ENCODE measurements at regions not wholly inside any gene's neighbourhood (a gene's known extent, or its start where the extent isn't known, plus 50 kb on each side); places are given as distances from the start of the nearest gene placed in this dataset.
"Not testable (repeated sequence)": the region's sequence is repeated elsewhere in the genome, so short reads cannot be mapped to it uniquely, and the experiment has no call there.

- DNase-seq, result no peak
Measured at GRCh38 chr17:6893382-6894205, 62.1 kb upstream of the TEKT1 start.

GRCh38 chr17:6894206-6894528 lies 62.6 kb upstream of the TEKT1 start:
- DNase-seq, result no peak

DNA sequence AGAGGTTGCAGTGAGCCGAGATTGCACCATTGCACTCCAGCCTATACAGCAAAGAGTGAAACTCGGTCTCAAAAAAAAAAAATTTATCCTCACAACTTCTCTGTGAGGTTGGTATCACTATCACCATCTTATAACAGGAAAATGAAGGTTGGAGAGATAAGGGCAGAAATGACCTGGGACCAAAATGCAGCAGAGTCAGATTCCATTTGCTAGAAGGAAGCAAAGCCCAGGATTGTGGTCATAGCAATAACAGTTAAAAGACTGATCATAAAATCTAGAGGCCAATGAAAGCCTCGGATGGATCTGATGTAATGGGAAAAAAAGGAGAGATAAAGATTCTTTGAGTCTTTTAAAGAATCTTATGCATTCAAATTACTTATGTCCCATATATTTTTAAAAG lies 69.6 kb upstream of the TEKT1 start:
- no peak for DNase-seq

DNA sequence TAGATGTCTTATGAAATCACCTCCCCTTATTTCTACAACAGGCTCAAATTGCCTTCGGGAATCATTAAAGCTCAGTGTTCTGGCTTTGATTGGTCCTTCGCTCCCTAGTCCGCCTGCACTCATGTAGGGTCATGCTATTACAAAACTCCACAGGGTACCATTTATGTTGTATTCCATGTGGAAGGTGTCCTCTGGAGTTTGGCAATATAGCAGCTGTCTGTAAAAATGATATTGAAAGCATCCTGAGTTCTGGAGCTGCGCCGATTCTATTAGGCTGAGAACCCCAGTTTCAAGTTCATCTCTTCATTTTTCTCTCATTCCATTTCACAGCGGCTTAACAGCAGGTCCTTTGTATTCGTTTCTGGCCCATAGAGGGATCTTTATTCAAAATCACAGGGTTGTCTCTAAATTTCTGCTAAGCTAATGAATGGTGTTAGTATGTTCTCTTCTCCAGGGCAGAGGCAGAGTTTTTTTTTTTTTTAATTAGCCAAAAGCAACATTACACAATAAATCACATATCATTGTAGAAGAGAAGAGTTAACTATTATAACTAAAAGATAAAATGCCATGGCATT lies 71.9 kb upstream of the TEKT1 start:
- no peak for DNase-seq

DNA sequence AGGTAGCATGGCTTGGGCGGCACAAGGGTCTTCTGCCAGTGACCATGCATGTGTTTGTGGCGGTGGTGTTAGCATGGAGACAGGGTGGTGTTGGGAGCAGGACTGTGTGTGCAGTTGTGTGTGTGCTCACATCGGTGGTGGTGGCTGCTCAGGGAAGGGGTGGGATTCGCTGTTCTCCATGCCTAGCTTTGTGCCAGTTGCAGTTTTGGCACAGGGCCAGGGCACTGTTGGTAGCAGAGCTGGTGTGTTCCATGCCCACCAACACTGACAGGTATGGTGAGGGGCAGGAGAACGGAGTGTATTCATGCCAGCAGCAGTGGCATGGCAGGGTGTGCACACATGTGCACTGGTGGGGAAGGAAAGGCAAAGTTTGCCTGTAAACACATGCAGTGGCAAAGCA lies 77.3 kb upstream of the TEKT1 start:
- no peak for DNase-seq

GRCh38 chr17:6910987-6911603 lies 79.6 kb upstream of the TEKT1 start:
- DNase-seq, result peak; percentile 53

DNA sequence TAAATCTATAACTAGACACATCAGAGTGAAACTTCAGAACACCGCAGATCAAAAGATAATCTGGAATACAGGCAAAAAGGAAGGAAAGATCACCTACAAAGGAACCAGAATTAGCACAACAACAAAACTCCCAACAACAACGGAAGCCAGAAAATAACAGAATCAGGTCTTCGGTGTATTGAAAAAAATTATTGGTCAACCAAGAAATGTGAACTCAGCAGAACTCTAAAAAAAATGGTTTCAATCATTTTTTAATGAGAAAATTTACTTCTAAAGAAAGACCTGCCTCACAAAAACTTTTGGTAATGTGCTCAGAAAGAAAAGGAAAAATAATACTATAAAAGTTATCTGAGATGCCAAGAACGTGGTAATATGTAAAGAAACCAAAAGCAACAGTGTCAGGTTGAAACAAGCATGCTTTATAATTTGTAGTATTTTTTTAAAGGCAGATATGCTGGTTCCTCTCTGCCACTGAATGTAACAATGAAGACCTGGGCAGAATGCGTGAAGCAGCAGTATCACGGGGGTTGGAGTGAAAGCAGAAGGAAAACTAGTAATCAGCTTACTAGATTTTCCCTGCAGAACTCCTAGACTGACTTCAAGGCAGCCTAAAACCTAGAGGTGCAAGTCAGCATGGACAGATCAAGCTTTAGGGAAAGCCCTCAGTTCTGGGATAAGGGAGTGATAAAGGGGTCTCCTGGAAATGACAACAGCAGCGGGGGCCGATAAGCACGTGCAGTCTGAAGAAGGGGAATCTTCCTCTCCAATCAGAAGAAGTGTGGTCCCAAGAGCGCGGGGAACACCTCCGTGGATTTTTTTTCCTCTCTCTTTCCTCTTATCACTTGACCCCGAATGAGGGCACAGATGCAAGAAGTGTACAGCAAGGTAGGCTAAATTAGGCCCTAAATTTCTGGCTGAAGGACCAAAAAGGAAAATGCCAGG lies 80.9 kb upstream of the TEKT1 start:
- DNase-seq, result peak; percentile 53

DNA sequence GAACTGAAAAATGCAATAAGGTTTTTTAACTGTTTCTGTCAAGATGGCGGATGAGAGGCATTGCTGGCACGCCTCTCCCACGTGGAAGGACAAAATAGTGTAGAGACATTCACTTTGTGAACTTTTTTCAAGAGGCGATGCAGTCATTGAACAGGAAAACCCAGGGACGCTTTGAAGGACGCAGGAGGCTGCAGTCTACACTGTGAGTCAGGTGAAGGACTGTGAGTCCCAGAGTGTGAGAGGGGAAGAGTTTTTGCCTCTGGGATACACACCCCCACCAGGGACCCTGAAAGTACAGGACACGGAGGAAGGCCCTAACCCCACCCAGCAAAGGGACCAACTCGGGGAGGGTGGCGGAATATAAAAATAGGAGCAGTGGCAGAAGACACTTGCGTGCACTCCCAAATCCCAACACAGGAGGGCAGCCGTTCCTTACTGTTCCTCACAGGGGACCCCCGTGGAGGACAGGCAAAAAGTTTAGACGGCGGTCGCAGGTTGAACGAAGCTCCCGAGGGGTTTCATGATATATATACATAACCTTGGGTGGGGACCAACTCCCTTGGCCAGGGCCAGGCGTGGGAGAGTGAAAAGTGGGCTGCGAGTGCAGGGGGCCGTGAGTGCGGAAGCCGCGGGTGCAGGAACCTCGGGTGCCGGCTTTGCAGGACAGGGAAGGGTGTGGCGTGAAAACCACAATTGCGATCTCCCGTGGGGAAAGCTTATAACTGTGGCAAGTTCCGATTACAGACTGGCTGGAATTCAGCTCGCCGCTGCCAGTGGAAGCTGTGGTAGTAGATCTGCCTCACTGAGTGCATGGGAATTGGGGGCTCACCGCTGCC lies 82.0 kb upstream of the ALOX12 start:
- DNase-seq, result peak; percentile 51

DNA sequence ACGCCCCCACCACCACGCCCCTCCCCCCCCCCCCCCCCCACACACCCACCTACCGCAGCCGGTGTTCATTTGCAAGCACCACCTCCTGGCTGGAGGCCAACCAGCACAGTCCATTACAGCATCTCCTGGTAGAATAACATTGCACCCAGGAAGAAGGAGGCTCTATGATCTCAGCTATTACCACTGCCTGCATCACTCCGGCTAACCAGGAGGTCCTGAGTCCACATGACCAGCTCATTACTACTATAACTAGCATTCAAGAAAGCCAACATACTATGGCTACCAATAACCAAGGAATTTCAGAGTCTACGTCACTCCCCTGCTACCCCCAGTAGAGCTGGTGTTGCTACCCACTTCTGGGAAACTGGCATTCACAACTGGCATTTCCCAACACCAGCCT lies 81.1 kb upstream of the ALOX12 start:
- no peak for DNase-seq

DNA sequence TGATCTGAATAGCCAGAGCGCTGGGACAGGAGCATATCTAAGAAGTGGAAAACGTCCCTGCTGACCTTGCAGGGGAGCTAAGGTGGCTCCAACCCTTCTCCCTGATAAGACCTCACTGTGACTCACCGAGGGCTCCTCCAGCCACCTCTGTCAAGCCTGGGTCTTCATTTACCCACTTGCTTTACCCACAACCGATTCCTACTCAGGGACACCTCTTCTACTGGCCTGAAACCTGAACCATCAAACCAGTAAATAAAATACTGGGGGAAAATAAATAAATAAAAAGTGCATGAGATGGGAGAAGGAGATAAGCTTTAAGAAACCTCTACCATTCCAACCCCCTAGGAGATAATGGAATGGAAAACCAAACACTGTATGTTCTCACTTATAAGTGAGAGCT lies 80.2 kb upstream of the ALOX12 start:
- DNase-seq, result no peak

- DNase-seq, result no peak
Measured at GRCh38 chr17:6919158-6919557, 76.7 kb upstream of the ALOX12 start.

- no peak for DNase-seq
Measured at GRCh38 chr17:6923385-6923784, 72.5 kb upstream of the ALOX12 start.

DNA sequence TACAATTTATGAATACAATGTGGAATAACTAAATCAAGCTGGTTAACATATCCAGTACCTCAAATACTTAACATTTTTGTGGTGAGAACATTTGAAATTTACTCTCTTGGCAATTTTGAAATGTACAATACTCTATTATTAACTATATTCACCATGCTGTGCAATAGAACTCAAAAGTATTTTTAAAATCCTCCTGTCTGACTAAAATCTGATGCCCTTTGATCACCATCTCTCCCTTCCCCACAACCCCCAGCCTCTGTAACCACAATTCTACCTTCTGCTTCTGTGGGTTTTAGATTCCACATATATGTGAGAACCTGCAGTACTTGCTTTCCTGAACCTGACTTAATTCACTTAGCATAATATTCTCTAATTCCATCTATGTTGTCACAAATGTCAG lies 71.6 kb upstream of the ALOX12 start:
- no peak for DNase-seq

DNA sequence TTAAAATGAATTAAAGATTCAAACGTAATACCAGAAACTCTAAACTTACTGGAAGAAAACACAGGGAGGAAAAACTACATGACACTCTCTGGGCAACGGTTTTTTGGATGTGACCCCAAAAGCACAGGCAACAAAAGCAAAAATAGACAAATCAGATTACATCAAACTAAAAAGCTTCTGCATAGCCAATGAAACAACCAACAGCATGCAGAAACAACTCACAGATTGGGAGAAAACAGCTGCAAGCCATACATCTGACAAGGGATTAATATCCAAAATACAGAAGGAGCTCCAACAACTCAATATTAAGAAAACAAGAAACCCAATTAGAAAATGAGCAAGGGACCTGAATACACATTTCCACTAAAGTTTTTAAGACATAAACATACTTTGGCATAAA lies 69.2 kb upstream of the ALOX12 start:
- no peak for DNase-seq

DNA sequence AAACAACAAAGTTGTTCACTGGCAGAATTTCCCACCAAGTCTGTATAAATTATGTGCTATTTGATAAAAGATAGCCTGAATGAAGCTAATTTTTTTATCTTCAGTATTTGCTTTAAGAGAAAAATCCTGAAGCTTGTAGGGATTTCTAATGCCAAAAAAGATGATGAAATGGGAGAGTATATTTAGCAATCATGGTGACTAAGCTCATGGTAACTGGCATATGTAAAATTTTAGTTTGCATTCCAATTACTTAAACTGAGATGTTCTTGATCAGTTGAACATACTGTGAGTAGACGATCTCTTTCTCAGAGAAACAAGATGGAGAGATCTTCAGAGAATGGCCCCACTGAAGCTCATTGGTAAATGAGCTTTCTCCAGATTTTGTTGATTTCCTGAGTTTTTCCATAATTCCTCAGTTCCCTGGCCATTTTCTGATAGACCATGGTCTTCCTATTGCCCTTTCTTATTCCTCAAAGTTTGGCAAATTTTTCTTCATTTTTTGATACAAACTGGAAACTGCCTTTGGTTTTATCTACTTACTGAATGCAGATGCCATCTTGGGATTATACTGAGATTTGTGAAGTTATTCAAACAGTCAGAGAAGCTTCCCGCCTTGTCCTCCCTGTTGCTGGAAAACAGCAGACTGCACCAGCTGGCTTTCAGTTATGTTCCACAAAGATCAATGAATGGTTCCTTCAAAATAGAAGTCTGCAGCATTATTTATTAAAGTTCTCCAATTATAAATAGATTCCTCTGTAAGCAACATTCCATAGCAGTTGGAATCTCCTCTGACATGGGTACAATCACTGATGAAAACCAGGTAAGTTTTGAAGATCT lies 68.3 kb upstream of the ALOX12 start:
- peak; percentile 73 for DNase-seq

GRCh38 chr17:6928193-6928592 lies 67.7 kb upstream of the ALOX12 start:
- no peak for DNase-seq

- no peak for DNase-seq
Measured at GRCh38 chr17:6930749-6931148, 65.1 kb upstream of the ALOX12 start.

DNA sequence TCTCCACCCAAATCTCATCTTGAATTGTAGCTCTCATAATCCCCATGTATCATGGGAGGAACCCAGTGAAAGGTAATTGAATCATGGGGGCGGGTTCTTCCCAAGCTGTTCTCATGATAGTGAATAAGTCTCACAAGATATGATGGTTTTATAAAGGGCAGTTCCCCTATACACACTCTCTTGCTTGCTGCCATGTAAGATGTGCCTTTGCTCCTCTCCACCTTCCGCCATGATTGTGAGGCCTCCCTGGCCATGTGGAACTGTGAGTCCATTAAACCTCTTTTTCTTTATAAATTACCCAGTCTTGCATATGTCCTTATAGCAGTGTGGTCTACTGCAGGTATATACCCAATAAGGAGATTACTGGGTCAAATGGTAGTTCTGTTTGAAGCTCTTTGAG lies 61.3 kb upstream of the ALOX12 start:
- not testable (repeated sequence) for DNase-seq

- DNase-seq, result peak; percentile 86
Measured at GRCh38 chr17:6936370-6937028, 59.4 kb upstream of the ALOX12 start.

DNA sequence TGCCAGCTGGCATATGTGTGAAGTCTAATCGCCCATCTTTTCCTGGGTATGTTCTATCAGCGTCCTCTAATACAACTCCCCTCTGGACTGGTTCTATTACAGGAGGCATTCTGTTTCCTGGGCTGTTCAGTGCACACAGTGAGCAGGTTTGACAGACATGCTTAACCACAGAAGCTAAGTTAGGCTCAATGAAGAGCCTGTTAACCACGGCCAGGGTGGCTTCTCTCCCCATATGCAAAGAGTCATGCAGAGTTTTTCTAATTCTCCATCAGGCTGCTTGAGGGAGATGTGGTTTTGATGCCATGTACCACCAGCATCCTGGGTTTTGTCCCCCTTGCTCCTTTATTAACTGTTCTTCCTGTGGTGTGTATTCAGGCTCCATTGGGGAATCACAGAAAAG lies 57.2 kb upstream of the ALOX12 start:
- DNase-seq, result peak; percentile 31

DNA sequence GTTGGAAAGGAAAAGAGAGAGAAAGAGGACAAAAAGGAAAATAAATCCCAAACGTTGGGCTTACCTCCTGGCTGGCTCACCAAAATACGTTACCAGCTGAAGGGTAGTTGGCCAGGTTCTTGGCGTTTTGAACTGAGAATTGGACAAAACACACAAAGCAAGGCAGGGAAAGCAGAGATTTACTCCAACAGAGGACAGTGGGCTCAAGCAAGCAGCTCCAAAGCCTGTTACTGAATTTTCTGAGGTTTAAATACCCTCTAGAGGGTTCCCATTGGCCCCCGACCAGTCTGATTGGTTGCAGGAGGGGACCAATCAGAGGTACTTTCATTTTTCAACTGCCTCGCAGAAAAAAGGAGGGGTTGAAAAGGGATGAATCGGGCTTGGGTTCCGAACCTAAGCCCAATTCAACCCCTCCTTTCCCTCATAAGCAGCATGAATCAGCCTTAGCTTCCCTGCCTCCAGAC lies 55.6 kb upstream of the ALOX12 start:
- DNase-seq, result peak; percentile 89

Measured in MV-4-11 (cell line).